Immature natural killer cell (primary cell): ENCODE measurements at regions not wholly inside any gene's neighbourhood (a gene's known extent, or its start where the extent isn't known, plus 50 kb on each side); places are given as distances from the start of the nearest gene placed in this dataset.
"Not testable (repeated sequence)": the region's sequence is repeated elsewhere in the genome, so short reads cannot be mapped to it uniquely, and the experiment has no call there.

Experiments
- DNase-seq, 3 donors: peaks; one replicate each; pipeline ENCODE4 v3.0.0; 2022; ENCODE audit warnings: mixed read lengths in 1 of 3
- H3K27ac Mint-ChIP-seq, 6 donors: one replicate each; pipeline ENCODE4 v1.8.0; 2020; ENCODE audit warnings: mixed read lengths in 6 of 6, mild to moderate bottlenecking in 5 of 6, inconsistent platforms in 4 of 6, moderate library complexity in 3 of 6
- H3K27me3 Mint-ChIP-seq, 3 donors: one replicate each; pipeline ENCODE4 v1.8.0; 2020 to 2021; ENCODE audit warnings: low read depth in 3 of 3, mild to moderate bottlenecking in 3 of 3, mixed read lengths in 3 of 3, moderate library complexity in 3 of 3, inconsistent platforms in 1 of 3
- H3K36me3 Mint-ChIP-seq, 3 donors: one replicate each; pipeline ENCODE4 v1.8.0; 2020; ENCODE audit warnings: mixed read lengths in 3 of 3, inconsistent platforms in 2 of 3, mild to moderate bottlenecking in 2 of 3
- H3K4me1 Mint-ChIP-seq, 2 donors: one replicate each; pipeline ENCODE4 v1.8.0; 2020; ENCODE audit warnings: inconsistent platforms in 2 of 2, mild to moderate bottlenecking in 2 of 2, mixed read lengths in 2 of 2, moderate library complexity in 1 of 2
- H3K4me3 Mint-ChIP-seq, 5 donors: one replicate each; pipeline ENCODE4 v1.8.0; 2020; ENCODE audit warnings: mild to moderate bottlenecking in 5 of 5, mixed read lengths in 5 of 5, inconsistent platforms in 3 of 5, moderate library complexity in 3 of 5
- H3K9me3 Mint-ChIP-seq, 6 donors: one replicate each; pipeline ENCODE4 v1.8.0; 2020; ENCODE audit warnings: mild to moderate bottlenecking in 6 of 6, mixed read lengths in 6 of 6, inconsistent platforms in 4 of 6, moderate library complexity in 3 of 6

GRCh38 chr20:55009066-55009465 is 533.7 kb downstream of the DOK5 start:
- peaks cover 0 to 25% (median 5%) of the 10 kb centered on the region in 6 donors for H3K9me3 Mint-ChIP-seq
- DNase-seq, result no peak
- no peak overlapping the region for H3K27ac Mint-ChIP-seq
- no peaks in the 10 kb centered on the region for H3K4me1 Mint-ChIP-seq
- H3K4me3 Mint-ChIP-seq, result no peak overlapping the region
- H3K36me3 Mint-ChIP-seq, result no peaks in the 10 kb centered on the region
- peaks cover 0 to 4% (median 0%) of the 10 kb centered on the region in 3 donors for H3K27me3 Mint-ChIP-seq

GRCh38 chr20:55004044-55004443 is 528.7 kb downstream of the DOK5 start:
- Mint-ChIP-seq H3K27ac (no peak overlapping the region), H3K4me1 (no peaks in the 10 kb centered on the region), H3K9me3 (peaks cover 4 to 25% (median 9%) of the 10 kb centered on the region in 6 donors), H3K4me3 (no peak overlapping the region), H3K36me3 (no peaks in the 10 kb centered on the region), H3K27me3 (peaks cover 0 to 2% (median 0%) of the 10 kb centered on the region in 3 donors)
- no peak for DNase-seq

GRCh38 chr20:54995553-54995952 is 520.2 kb downstream of the DOK5 start:
- no peaks in the 10 kb centered on the region for H3K36me3 Mint-ChIP-seq
- no peaks in the 10 kb centered on the region for H3K27me3 Mint-ChIP-seq
- peaks cover 0 to 22% (median 9%) of the 10 kb centered on the region in 6 donors for H3K9me3 Mint-ChIP-seq

GRCh38 chr20:54995011-54995410 is 519.6 kb downstream of the DOK5 start:
- H3K36me3 Mint-ChIP-seq, result no peaks in the 10 kb centered on the region
- H3K4me1 Mint-ChIP-seq, result no peaks in the 10 kb centered on the region
- H3K27ac Mint-ChIP-seq, result no peak overlapping the region
- H3K27me3 Mint-ChIP-seq, result no peaks in the 10 kb centered on the region
- DNase-seq, result no peak
- H3K9me3 Mint-ChIP-seq, result peaks cover 0 to 19% (median 8%) of the 10 kb centered on the region in 6 donors
- H3K4me3 Mint-ChIP-seq, result no peak overlapping the region

More at GRCh38 chr20:54995553-54995952, 520.2 kb downstream of the DOK5 start:
- no peak overlapping the region for H3K4me3 Mint-ChIP-seq
- H3K4me1 Mint-ChIP-seq, result no peaks in the 10 kb centered on the region
- no peak overlapping the region for H3K27ac Mint-ChIP-seq
- DNase-seq, result no peak

GRCh38 chr20:54985091-54985490 is 509.7 kb downstream of the DOK5 start:
- Mint-ChIP-seq H3K27me3 (peaks cover 0 to 2% (median 0%) of the 10 kb centered on the region in 3 donors), H3K4me3 (no peak overlapping the region)
- no peak for DNase-seq

GRCh38 chr20:54984104-54984448 is 508.7 kb downstream of the DOK5 start:
- no peak overlapping the region for H3K4me3 Mint-ChIP-seq

More at GRCh38 chr20:54985091-54985490, 509.7 kb downstream of the DOK5 start:
- H3K9me3 Mint-ChIP-seq, result peaks cover 3 to 21% (median 6%) of the 10 kb centered on the region in 6 donors
- no peak overlapping the region for H3K27ac Mint-ChIP-seq
- H3K4me1 Mint-ChIP-seq, result no peaks in the 10 kb centered on the region
- H3K36me3 Mint-ChIP-seq, result no peaks in the 10 kb centered on the region

GRCh38 chr20:54983394-54984103 is 508.2 kb downstream of the DOK5 start:
- not testable (repeated sequence) for H3K27me3 Mint-ChIP-seq, DNase-seq, H3K4me1 Mint-ChIP-seq, H3K27ac Mint-ChIP-seq, H3K4me3 Mint-ChIP-seq, H3K36me3 Mint-ChIP-seq
- peaks cover 3 to 14% (median 6%) of the 10 kb centered on the region in 6 donors for H3K9me3 Mint-ChIP-seq

More at GRCh38 chr20:54984104-54984448, 508.7 kb downstream of the DOK5 start:
- Mint-ChIP-seq H3K27me3 (peaks cover 0 to 2% (median 0%) of the 10 kb centered on the region in 3 donors), H3K36me3 (no peaks in the 10 kb centered on the region), H3K9me3 (peaks cover 3 to 18% (median 5%) of the 10 kb centered on the region in 6 donors), H3K27ac (no peak overlapping the region), H3K4me1 (no peaks in the 10 kb centered on the region)
- DNase-seq, result no peak

- H3K36me3 Mint-ChIP-seq, result no peaks in the 10 kb centered on the region
- no peaks in the 10 kb centered on the region for H3K4me1 Mint-ChIP-seq
- no peak for DNase-seq
- no peak overlapping the region for H3K27ac Mint-ChIP-seq
- H3K27me3 Mint-ChIP-seq, result no peaks in the 10 kb centered on the region
- H3K4me3 Mint-ChIP-seq, result no peak overlapping the region
- peaks cover 2 to 24% (median 6%) of the 10 kb centered on the region in 6 donors for H3K9me3 Mint-ChIP-seq
These were observed 505.8 kb downstream of the DOK5 start for GRCh38 chr20:54981175-54981574.

GRCh38 chr20:54980103-54980960 is 504.9 kb downstream of the DOK5 start:
- H3K4me1 Mint-ChIP-seq, result no peaks in the 10 kb centered on the region
- H3K4me3 Mint-ChIP-seq, result no peak overlapping the region
- H3K9me3 Mint-ChIP-seq, result peaks cover 0 to 24% (median 6%) of the 10 kb centered on the region in 6 donors
- no peak for DNase-seq
- no peak overlapping the region for H3K27ac Mint-ChIP-seq
- no peaks in the 10 kb centered on the region for H3K27me3 Mint-ChIP-seq
- no peaks in the 10 kb centered on the region for H3K36me3 Mint-ChIP-seq

GRCh38 chr20:54950304-54950703 is 474.9 kb downstream of the DOK5 start:
- H3K27me3 Mint-ChIP-seq, result peaks cover 0 to 4% (median 0%) of the 10 kb centered on the region in 3 donors
- peaks cover 0 to 8% (median 2%) of the 10 kb centered on the region in 6 donors for H3K9me3 Mint-ChIP-seq
- no peak overlapping the region for H3K4me3 Mint-ChIP-seq
- no peak for DNase-seq
- H3K27ac Mint-ChIP-seq, result no peak overlapping the region
- H3K36me3 Mint-ChIP-seq, result no peaks in the 10 kb centered on the region
- H3K4me1 Mint-ChIP-seq, result no peaks in the 10 kb centered on the region

- Mint-ChIP-seq H3K4me1 (no peaks in the 10 kb centered on the region), H3K9me3 (peaks cover 0 to 6% (median 5%) of the 10 kb centered on the region in 6 donors), H3K36me3 (no peaks in the 10 kb centered on the region), H3K4me3 (no peak overlapping the region), H3K27me3 (peaks cover 0 to 2% (median 0%) of the 10 kb centered on the region in 3 donors), H3K27ac (no peak overlapping the region)
- no peak for DNase-seq
These were observed 466.3 kb downstream of the DOK5 start for GRCh38 chr20:54941666-54942065.

GRCh38 chr20:54940522-54940921 is 465.1 kb downstream of the DOK5 start:
- H3K9me3 Mint-ChIP-seq, result peaks cover 0 to 6% (median 5%) of the 10 kb centered on the region in 6 donors
- no peaks in the 10 kb centered on the region for H3K27me3 Mint-ChIP-seq
- H3K36me3 Mint-ChIP-seq, result no peaks in the 10 kb centered on the region
- no peak overlapping the region for H3K4me3 Mint-ChIP-seq
- H3K4me1 Mint-ChIP-seq, result no peaks in the 10 kb centered on the region
- no peak for DNase-seq
- H3K27ac Mint-ChIP-seq, result no peak overlapping the region

- no peak overlapping the region for H3K4me3 Mint-ChIP-seq
- no peak overlapping the region for H3K27ac Mint-ChIP-seq
These were observed 463.3 kb downstream of the DOK5 start for GRCh38 chr20:54938707-54939106.

GRCh38 chr20:54933212-54933904 is 458.0 kb downstream of the DOK5 start:
- Mint-ChIP-seq H3K27ac (no peak overlapping the region), H3K9me3 (peaks cover 0 to 29% (median 9%) of the 10 kb centered on the region in 6 donors), H3K4me1 (no peaks in the 10 kb centered on the region), H3K36me3 (no peaks in the 10 kb centered on the region), H3K4me3 (no peak overlapping the region), H3K27me3 (no peaks in the 10 kb centered on the region)
- no peak for DNase-seq

More at GRCh38 chr20:54938707-54939106, 463.3 kb downstream of the DOK5 start:
- DNase-seq, result no peak
- H3K27me3 Mint-ChIP-seq, result no peaks in the 10 kb centered on the region
- no peaks in the 10 kb centered on the region for H3K4me1 Mint-ChIP-seq
- H3K9me3 Mint-ChIP-seq, result peaks cover 0 to 6% (median 3%) of the 10 kb centered on the region in 6 donors
- no peaks in the 10 kb centered on the region for H3K36me3 Mint-ChIP-seq
